Erythroblast (primary cell): ENCODE measurements at regions not wholly inside any gene's neighbourhood (a gene's known extent, or its start where the extent isn't known, plus 50 kb on each side); places are given as distances from the start of the nearest gene placed in this dataset.

Experiments used
- GATA1 ChIP-seq: IDR thresholded peaks from 2 replicates; pipeline ENCODE4 v1.6.1; 2011; ENCODE audit warnings: low read depth, mild to moderate bottlenecking, control low read depth, low read length, moderate library complexity
- POLR2A ChIP-seq: IDR thresholded peaks from 2 replicates; pipeline ENCODE4 v1.6.1; 2011; ENCODE audit warnings: mild to moderate bottlenecking, low read length

- no peak for TF ChIP-seq POLR2A
- TF ChIP-seq GATA1, result no peak
Observed at GRCh38 chr11:95442531-95443050, 211.6 kb upstream of the SESN3 start.
